Mesenchymal stem cell (in vitro differentiated cells and primary cell): ENCODE measurements at regions not wholly inside any gene's neighbourhood (a gene's known extent, or its start where the extent isn't known, plus 50 kb on each side); places are given as distances from the start of the nearest gene placed in this dataset.

Source experiments
- DNase-seq: peaks from one replicate; pipeline ENCODE4 v3.0.0-alpha.2; 2013
- H2AFZ ChIP-seq: one replicate; pipeline ENCODE4 v1.6.1; 2013; ENCODE audit warnings: low read depth, mild to moderate bottlenecking, control low read depth, inconsistent platforms, low read length, moderate library complexity
- H2AK5ac ChIP-seq: 2 replicates; pipeline ENCODE4 v1.6.1; 2013; ENCODE audit warnings: low read length, moderate library complexity, mild to moderate bottlenecking, inconsistent platforms; ENCODE audit not compliant: severe bottlenecking
- H2BK120ac ChIP-seq: one replicate; pipeline ENCODE4 v1.6.1; 2013; ENCODE audit warnings: low read depth, mild to moderate bottlenecking, inconsistent platforms, low read length, moderate library complexity
- H2BK12ac ChIP-seq, 2 experiments: one replicate each; pipeline ENCODE4 v1.6.1; 2013; ENCODE audit warnings: inconsistent platforms in 2 of 2, low read length in 2 of 2, mild to moderate bottlenecking in 2 of 2, moderate library complexity in 2 of 2, control low read depth in 1 of 2
- H2BK15ac ChIP-seq: one replicate; pipeline ENCODE4 v1.6.1; 2013; ENCODE audit warnings: mild to moderate bottlenecking, low read depth, inconsistent platforms; ENCODE audit not compliant: poor library complexity, severe bottlenecking
- H2BK5ac ChIP-seq: 2 replicates; pipeline ENCODE4 v1.6.1; 2013; ENCODE audit warnings: low read depth, mild to moderate bottlenecking, low read length, control low read depth, inconsistent platforms; ENCODE audit not compliant: poor library complexity, severe bottlenecking
- H3K14ac ChIP-seq, 2 experiments: one replicate each; pipeline ENCODE4 v1.6.1; 2013; ENCODE audit warnings: inconsistent platforms in 2 of 2, low read length in 2 of 2, control low read depth in 1 of 2, mild to moderate bottlenecking in 1 of 2, moderate library complexity in 1 of 2
- H3K18ac ChIP-seq, 2 experiments: one replicate each; pipeline ENCODE4 v1.6.1; 2013; ENCODE audit warnings: inconsistent platforms in 2 of 2, low read length in 2 of 2, control low read depth in 1 of 2, low read depth in 1 of 2, mild to moderate bottlenecking in 1 of 2
- H3K23ac ChIP-seq, 2 experiments: one replicate each; pipeline ENCODE4 v1.6.1; 2013; ENCODE audit warnings: inconsistent platforms in 2 of 2, low read length in 2 of 2, mild to moderate bottlenecking in 2 of 2, moderate library complexity in 2 of 2, control low read depth in 1 of 2
- H3K27ac ChIP-seq: 2 replicates; pipeline ENCODE4 v1.5.1; 2013; ENCODE audit warnings: mild to moderate bottlenecking, moderate library complexity, low read length, control low read depth, inconsistent platforms; ENCODE audit not compliant: poor library complexity, severe bottlenecking
- H3K27me3 ChIP-seq, 2 experiments: 2 replicates each; pipeline versions ENCODE4 v1.6.1 to v1.7.0; 2013; ENCODE audit warnings: low read length in 2 of 2, mild to moderate bottlenecking in 2 of 2, moderate library complexity in 2 of 2, control low read depth in 1 of 2, inconsistent platforms in 1 of 2; ENCODE audit not compliant: control insufficient read depth in 1 of 2, insufficient read depth in 1 of 2
- H3K36me3 ChIP-seq, 2 experiments: 2 replicates each; pipeline versions ENCODE4 v1.6.1 to v1.7.0; 2013; ENCODE audit warnings: low read length in 2 of 2, control low read depth in 1 of 2, inconsistent platforms in 1 of 2, low read depth in 1 of 2, mild to moderate bottlenecking in 1 of 2; ENCODE audit not compliant: insufficient read depth in 2 of 2, control insufficient read depth in 1 of 2
- H3K4ac ChIP-seq, 2 experiments: one replicate each; pipeline ENCODE4 v1.6.1; 2013; ENCODE audit warnings: inconsistent platforms in 2 of 2, low read length in 2 of 2, mild to moderate bottlenecking in 2 of 2, moderate library complexity in 2 of 2, control low read depth in 1 of 2, low read depth in 1 of 2
- H3K4me1 ChIP-seq: 2 replicates; pipeline ENCODE4 v1.6.1; 2013; ENCODE audit warnings: low read depth, low read length, control low read depth; ENCODE audit not compliant: control insufficient read depth, insufficient read depth
- H3K4me2 ChIP-seq: 2 replicates; pipeline ENCODE4 v1.6.1; 2013; ENCODE audit warnings: low read length, mild to moderate bottlenecking, inconsistent platforms; ENCODE audit not compliant: poor library complexity, severe bottlenecking
- H3K4me3 ChIP-seq, 2 experiments: 2 replicates each; pipeline versions ENCODE4 v1.5.1 to v1.7.0; 2013; ENCODE audit warnings: low read length in 2 of 2, mild to moderate bottlenecking in 2 of 2, control low read depth in 1 of 2, low read depth in 1 of 2; ENCODE audit not compliant: insufficient read depth in 1 of 2
- H3K79me1 ChIP-seq: replicated peaks from 2 replicates; pipeline ENCODE4 v1.6.1; 2013; ENCODE audit warnings: mild to moderate bottlenecking, control low read depth, low read length, inconsistent platforms; ENCODE audit not compliant: poor library complexity, severe bottlenecking
- H3K9ac ChIP-seq: 2 replicates; pipeline ENCODE4 v1.7.0; 2013; ENCODE audit warnings: mild to moderate bottlenecking, low read length, moderate library complexity
- H3K9me3 ChIP-seq: 2 replicates; pipeline ENCODE4 v1.7.0; 2013; ENCODE audit warnings: mild to moderate bottlenecking, low read length; ENCODE audit not compliant: control insufficient read depth
- H4K8ac ChIP-seq: one replicate; pipeline ENCODE4 v1.6.1; 2013; ENCODE audit warnings: inconsistent platforms, mild to moderate bottlenecking, low read length, moderate library complexity
- H4K91ac ChIP-seq: one replicate; pipeline ENCODE4 v1.6.1; 2013; ENCODE audit warnings: mild to moderate bottlenecking, low read length, inconsistent platforms
- WGBS: methylation state at CpG from one replicate; pipeline ENCODE4 v1.1.7; 2013; ENCODE audit warnings: mixed read lengths; 5-methylcytosine and 5-hydroxymethylcytosine counted together

DNA sequence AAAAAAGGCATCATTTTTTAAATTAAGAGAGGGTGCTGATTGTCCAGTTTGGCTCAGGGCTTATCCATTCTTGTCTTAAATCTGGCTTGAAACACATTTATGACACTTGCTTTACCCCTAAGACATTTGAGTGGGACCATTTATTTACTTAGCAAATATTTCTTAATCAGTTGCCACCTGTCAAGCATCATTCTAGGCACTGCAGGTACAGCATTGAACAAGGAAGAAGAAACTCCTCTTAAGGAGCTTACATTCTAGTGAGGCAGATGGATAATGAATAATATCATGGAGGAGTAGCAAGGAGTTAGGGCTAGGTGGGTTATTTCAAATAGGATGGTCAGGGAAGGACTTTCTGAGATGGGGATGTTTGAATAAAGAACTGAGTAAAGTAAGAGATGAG, 189.8 kb downstream of the UTRN start:
- Histone ChIP-seq H2AK5ac (no peak overlapping the region), H3K4me2 (no peak overlapping the region), H3K27ac (no peak overlapping the region), H2AFZ (no peak overlapping the region), H2BK5ac (no peak overlapping the region), H3K4ac (no peak overlapping the region), H4K8ac (no peak overlapping the region), H3K18ac (no peak overlapping the region), H3K36me3 (peaks cover 17 to 55% of the 10 kb centered on the region in 2 experiments), H2BK120ac (no peak overlapping the region), H3K27me3 (no peaks in the 10 kb centered on the region), H3K4me3 (no peak overlapping the region), H3K23ac (no peak overlapping the region), H3K9me3 (no peaks in the 10 kb centered on the region), H3K4me1 (peaks cover 2% of the 10 kb centered on the region), H2BK12ac (no peak overlapping the region), H3K79me1 (peaks cover 19% of the 10 kb centered on the region), H4K91ac (no peak overlapping the region), H3K9ac (no peak overlapping the region), H2BK15ac (no peak overlapping the region), H3K14ac (no peak overlapping the region)
- no peak for DNase-seq

DNA sequence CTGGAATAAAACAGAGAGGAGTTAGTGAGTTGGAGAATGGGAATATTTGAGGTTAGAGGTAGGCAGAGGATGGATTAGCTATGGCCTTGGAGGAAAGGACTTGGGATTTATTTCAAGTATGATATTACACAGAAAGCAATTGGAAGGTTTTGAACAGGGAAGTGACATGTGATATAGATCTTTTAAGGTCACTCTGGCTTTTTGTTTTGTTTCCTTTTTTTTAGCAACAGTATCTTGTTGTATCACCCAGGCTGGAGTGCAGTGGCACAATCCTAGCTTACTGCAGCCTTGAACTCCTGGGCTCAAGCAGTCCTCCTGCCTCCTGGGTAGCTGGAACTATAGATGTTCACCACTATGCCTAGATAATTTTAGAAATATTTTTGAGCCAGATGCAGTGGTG, 190.3 kb downstream of the UTRN start:
- Histone ChIP-seq H3K4me3 (no peak overlapping the region), H4K91ac (no peak overlapping the region), H3K9ac (no peak overlapping the region), H3K9me3 (no peaks in the 10 kb centered on the region), H4K8ac (no peak overlapping the region), H2AK5ac (no peak overlapping the region), H3K18ac (no peak overlapping the region), H3K23ac (no peak overlapping the region), H3K79me1 (peaks cover 19% of the 10 kb centered on the region), H3K4me2 (no peak overlapping the region), H3K36me3 (peaks cover 17 to 60% of the 10 kb centered on the region in 2 experiments), H3K4me1 (peaks cover 2% of the 10 kb centered on the region), H2BK120ac (no peak overlapping the region), H2BK5ac (no peak overlapping the region), H2AFZ (no peak overlapping the region), H3K4ac (no peak overlapping the region), H3K27ac (no peak overlapping the region), H3K14ac (no peak overlapping the region), H2BK12ac (no peak overlapping the region), H3K27me3 (no peaks in the 10 kb centered on the region), H2BK15ac (no peak overlapping the region)
- DNase-seq = no peak

- H3K18ac ChIP-seq = no peak overlapping the region
- no peak overlapping the region for H3K27ac ChIP-seq
- H2BK5ac ChIP-seq = no peak overlapping the region
- H4K8ac ChIP-seq = no peak overlapping the region
- H3K14ac ChIP-seq = no peak overlapping the region
- H3K79me1 ChIP-seq = peaks cover 19% of the 10 kb centered on the region
- H3K4me1 ChIP-seq = peaks cover 2% of the 10 kb centered on the region
- H3K9ac ChIP-seq = no peak overlapping the region
- no peak for DNase-seq
- no peak overlapping the region for H3K23ac ChIP-seq
- peaks cover 13 to 63% of the 10 kb centered on the region in 2 experiments for H3K36me3 ChIP-seq
- H4K91ac ChIP-seq = no peak overlapping the region
- H3K4me3 ChIP-seq = no peak overlapping the region
- WGBS = 97% methylated on average over 3 of the region's 3 CpGs
- H3K4me2 ChIP-seq = no peak overlapping the region
- no peak overlapping the region for H2BK15ac ChIP-seq
- H2BK12ac ChIP-seq = no peak overlapping the region
- no peaks in the 10 kb centered on the region for H3K27me3 ChIP-seq
- H3K9me3 ChIP-seq = no peaks in the 10 kb centered on the region
- H2BK120ac ChIP-seq = no peak overlapping the region
- no peak overlapping the region for H2AFZ ChIP-seq
- H3K4ac ChIP-seq = no peak overlapping the region
- H2AK5ac ChIP-seq = no peak overlapping the region
These were observed 191.2 kb downstream of the UTRN start for GRCh38 chr6:144476286-144476685.

- H2AFZ ChIP-seq = no peak overlapping the region
- no peak overlapping the region for H2BK5ac ChIP-seq
- H2AK5ac ChIP-seq = no peak overlapping the region
- no peak overlapping the region for H2BK120ac ChIP-seq
- no peaks in the 10 kb centered on the region for H3K27me3 ChIP-seq
- no peak overlapping the region for H2BK15ac ChIP-seq
- WGBS = 95% methylated on average over 1 of the region's 1 CpG
- peaks cover 18% of the 10 kb centered on the region for H3K79me1 ChIP-seq
- no peak overlapping the region for H3K23ac ChIP-seq
- no peak overlapping the region for H3K4me2 ChIP-seq
- H4K8ac ChIP-seq = no peak overlapping the region
- H3K14ac ChIP-seq = no peak overlapping the region
- H3K27ac ChIP-seq = no peak overlapping the region
- no peak overlapping the region for H3K4ac ChIP-seq
- no peaks in the 10 kb centered on the region for H3K9me3 ChIP-seq
- no peak overlapping the region for H4K91ac ChIP-seq
- H2BK12ac ChIP-seq = no peak overlapping the region
- peaks cover 13 to 53% of the 10 kb centered on the region in 2 experiments for H3K36me3 ChIP-seq
- H3K18ac ChIP-seq = no peak overlapping the region
- no peak overlapping the region for H3K9ac ChIP-seq
- no peak for DNase-seq
- H3K4me1 ChIP-seq = peaks cover 2% of the 10 kb centered on the region
- no peak overlapping the region for H3K4me3 ChIP-seq
These were observed 192.3 kb downstream of the UTRN start for GRCh38 chr6:144477396-144477795.
